ENCODE measurements at regions not wholly inside any gene's neighbourhood (a gene's known extent, or its start where the extent isn't known, plus 50 kb on each side); places are given as distances from the start of the nearest gene placed in this dataset.

GRCh38 chr1:198936371-198937083 lies 297.7 kb downstream of the PTPRC start:
- peak; percentile 47 to 83 (median 77) for DNase-seq
- no peak for TF ChIP-seq CTCF (IDR thresholded peaks at IDR 0.05; ENCODE audit: control extremely low read depth, extremely low read depth)

GRCh38 chr1:198937231-198938031 lies 298.6 kb downstream of the PTPRC start:
- TF ChIP-seq CTCF (IDR thresholded peaks at IDR 0.05; ENCODE audit: control extremely low read depth, extremely low read depth): no peak
- peaks cover 0 to 23% (median 7%) of the 10 kb centered on the region in 5 donors for H3K4me1 ChIP-seq (ENCODE audit: control insufficient read depth in 5 of 5, insufficient read depth in 5 of 5, low read length in 5 of 5)
- 17 to 25% methylated on average over 5 of the region's 5 CpGs for WGBS, 2 donors
- ATAC-seq (ENCODE audit: insufficient read depth, low FRiP score) (peak; percentile 91), DNase-seq (peak; percentile 71 to 97 (median 96))
- peak overlapping the region; percentile 88 to 99 for H3K9ac ChIP-seq (ENCODE audit: insufficient read depth in 1 of 2, low read length in 2 of 2)
- H3K4me3 ChIP-seq: peak overlapping the region; percentile 59
- H3K9me3 ChIP-seq (ENCODE audit: control insufficient read depth in 4 of 4, insufficient read depth in 3 of 4, low read length in 3 of 4): no peaks in the 10 kb centered on the region
- peak overlapping the region; percentile 78 to 91 for H3K27ac ChIP-seq (ENCODE audit: low read depth in 1 of 2, low read length in 1 of 2)
- H3K27me3 ChIP-seq (ENCODE audit: control insufficient read depth in 3 of 3, insufficient read depth in 3 of 3, low read length in 2 of 3): no peaks in the 10 kb centered on the region
- H3K36me3 ChIP-seq (ENCODE audit: control insufficient read depth in 4 of 4, insufficient read depth in 4 of 4, low read length in 4 of 4): peaks cover 0 to 2% (median 0%) of the 10 kb centered on the region in 4 donors

More at GRCh38 chr1:198936371-198937083, 297.7 kb downstream of the PTPRC start:
- Histone ChIP-seq H3K36me3 (ENCODE audit: control insufficient read depth in 4 of 4, insufficient read depth in 4 of 4, low read length in 4 of 4) (peaks cover 0 to 2% (median 0%) of the 10 kb centered on the region in 4 donors), H3K9me3 (ENCODE audit: control insufficient read depth in 4 of 4, insufficient read depth in 3 of 4, low read length in 3 of 4) (no peaks in the 10 kb centered on the region), H3K4me3 (peak overlapping the region; percentile 28), H3K9ac (ENCODE audit: insufficient read depth in 1 of 2, low read length in 2 of 2) (peak overlapping the region; percentile 88 to 99), H3K27me3 (ENCODE audit: control insufficient read depth in 3 of 3, insufficient read depth in 3 of 3, low read length in 2 of 3) (no peaks in the 10 kb centered on the region), H3K27ac (ENCODE audit: low read depth in 1 of 2, low read length in 1 of 2) (peak overlapping the region in 1 of 2 donors; percentile 78), H3K4me1 (ENCODE audit: control insufficient read depth in 5 of 5, insufficient read depth in 5 of 5, low read length in 5 of 5) (peaks cover 0 to 28% (median 9%) of the 10 kb centered on the region in 5 donors)
- WGBS, 2 donors: 8 to 9% methylated on average over 6 of the region's 6 CpGs
- no peak for ATAC-seq (ENCODE audit: insufficient read depth, low FRiP score)

GRCh38 chr1:198939286-198939685 lies 300.4 kb downstream of the PTPRC start:
- peaks cover 0 to 6% (median 0%) of the 10 kb centered on the region in 5 donors for H3K4me1 ChIP-seq (ENCODE audit: control insufficient read depth in 5 of 5, insufficient read depth in 5 of 5, low read length in 5 of 5)
- no peak overlapping the region for H3K27ac ChIP-seq (ENCODE audit: low read depth in 1 of 2, low read length in 1 of 2)
- no peak for DNase-seq
- 91% methylated on average over 3 of the region's 3 CpGs for WGBS, 2 donors
- no peak overlapping the region for H3K4me3 ChIP-seq
- no peaks in the 10 kb centered on the region for H3K9me3 ChIP-seq (ENCODE audit: control insufficient read depth in 4 of 4, insufficient read depth in 3 of 4, low read length in 3 of 4)
- H3K9ac ChIP-seq (ENCODE audit: insufficient read depth in 1 of 2, low read length in 2 of 2): no peak overlapping the region
- TF ChIP-seq CTCF (IDR thresholded peaks at IDR 0.05; ENCODE audit: control extremely low read depth, extremely low read depth): no peak
- no peaks in the 10 kb centered on the region for H3K27me3 ChIP-seq (ENCODE audit: control insufficient read depth in 3 of 3, insufficient read depth in 3 of 3, low read length in 2 of 3)
- H3K36me3 ChIP-seq (ENCODE audit: control insufficient read depth in 4 of 4, insufficient read depth in 4 of 4, low read length in 4 of 4): peaks cover 0 to 2% (median 0%) of the 10 kb centered on the region in 4 donors
- ATAC-seq (ENCODE audit: insufficient read depth, low FRiP score): no peak

Data from lung (tissue), 11 donors.